ENCODE measurements at regions not wholly inside any gene's neighbourhood (a gene's known extent, or its start where the extent isn't known, plus 50 kb on each side); places are given as distances from the start of the nearest gene placed in this dataset.

GRCh38 chr13:91017669-91018053 is 329.8 kb upstream of the MIR17HG start:
- Histone ChIP-seq H3K4me3 (ENCODE audit: low read depth in 1 of 3, low read length in 3 of 3) (no peak overlapping the region), H3K27ac (ENCODE audit: low read depth in 1 of 2, low read length in 2 of 2) (no peak overlapping the region), H3K27me3 (ENCODE audit: control insufficient read depth in 4 of 4, insufficient read depth in 4 of 4, low read length in 3 of 4) (no peaks in the 10 kb centered on the region), H3K9me3 (ENCODE audit: control insufficient read depth in 4 of 4, low read length in 3 of 4) (no peaks in the 10 kb centered on the region), H3K36me3 (ENCODE audit: control insufficient read depth in 4 of 4, insufficient read depth in 3 of 4, low read depth in 1 of 4, low read length in 3 of 4) (no peaks in the 10 kb centered on the region), H3K4me1 (ENCODE audit: control insufficient read depth in 4 of 4, insufficient read depth in 4 of 4, low read length in 3 of 4) (no peaks in the 10 kb centered on the region), H3K9ac (ENCODE audit: low read depth in 1 of 2, low read length in 2 of 2) (no peak overlapping the region)
- WGBS: 57% methylated on average over 15 of the region's 15 CpGs
- no peak for DNase-seq (ENCODE audit: low spot score)
- TF ChIP-seq RXRA (IDR thresholded peaks at IDR 0.05): no peak
- TF ChIP-seq YY1 (IDR thresholded peaks at IDR 0.05): no peak
- TF ChIP-seq EGR1 (IDR thresholded peaks at IDR 0.05; ENCODE audit: low read depth in 2 of 2): no peak
- TF ChIP-seq MAX (IDR thresholded peaks at IDR 0.05): no peak
- TF ChIP-seq HNF4G (IDR thresholded peaks at IDR 0.05): no peak
- no peak for TF ChIP-seq TAF1 (conservative IDR thresholded peaks at IDR 0.05)
- TF ChIP-seq HNF4A (conservative IDR thresholded peaks at IDR 0.05): no peak
- TF ChIP-seq ATF3 (IDR thresholded peaks at IDR 0.05): no peak
- no peak for TF ChIP-seq JUND (IDR thresholded peaks at IDR 0.05)
- no peak for TF ChIP-seq RAD21 (IDR thresholded peaks at IDR 0.05)
- no peak for TF ChIP-seq FOXA2 (IDR thresholded peaks at IDR 0.05)
- TF ChIP-seq NR2F2 (IDR thresholded peaks at IDR 0.05): no peak
- no peak for TF ChIP-seq GABPA (IDR thresholded peaks at IDR 0.05 in 1 of 2, conservative IDR thresholded peaks at IDR 0.05 in 1 of 2)
- no peak for TF ChIP-seq ZBTB33 (IDR thresholded peaks at IDR 0.05)
- TF ChIP-seq SP1 (IDR thresholded peaks at IDR 0.05): no peak
- TF ChIP-seq REST (IDR thresholded peaks at IDR 0.05): no peak
- TF ChIP-seq FOXA1 (IDR thresholded peaks at IDR 0.05): no peak
- no peak for TF ChIP-seq CTCF (IDR thresholded peaks at IDR 0.05; ENCODE audit: low read depth, low read length, missing input control)

Measured in liver (tissue), 8 donors.